ENCODE measurements at regions not wholly inside any gene's neighbourhood (a gene's known extent, or its start where the extent isn't known, plus 50 kb on each side); places are given as distances from the start of the nearest gene placed in this dataset.
"Not testable (repeated sequence)": the region's sequence is repeated elsewhere in the genome, so short reads cannot be mapped to it uniquely, and the experiment has no call there.

DNA sequence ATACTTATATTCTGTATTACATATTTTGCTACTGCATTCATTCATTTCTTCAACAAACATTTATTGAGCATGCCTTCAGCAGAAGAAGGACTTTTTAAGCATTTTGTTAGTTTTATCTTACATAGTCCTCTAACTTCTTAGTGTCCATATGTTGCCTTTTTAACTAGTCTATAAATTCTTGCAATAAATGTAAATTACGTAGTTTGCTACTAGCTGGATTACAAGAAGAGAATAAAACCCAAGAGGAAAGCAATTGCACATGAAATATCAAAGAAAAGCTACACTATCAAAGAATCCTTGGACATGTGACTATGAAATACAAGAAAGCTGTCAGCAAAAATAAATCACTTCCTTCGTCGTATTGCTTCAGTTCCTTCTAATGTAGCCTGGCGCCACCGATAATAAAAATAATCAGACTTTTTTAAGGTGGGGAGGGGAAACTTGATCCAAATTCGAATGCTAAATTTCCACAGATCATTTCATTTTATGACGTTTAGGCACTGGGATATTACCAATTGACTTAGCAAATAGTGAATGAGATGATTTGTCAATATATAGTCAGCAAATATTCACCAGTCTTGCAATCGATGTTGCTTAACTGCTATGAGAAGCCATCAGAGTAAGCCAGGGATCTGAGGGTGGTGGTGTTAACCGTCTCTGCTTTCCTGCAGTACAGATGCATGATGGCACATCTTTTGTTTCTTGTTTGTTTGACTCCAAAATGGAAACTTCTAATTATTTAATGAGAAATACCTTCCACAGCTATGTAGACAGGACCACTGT is 258.7 kb upstream of the EXOC2 start:
- ATAC-seq (no peak), DNase-seq (no peak)
- Mint-ChIP-seq H3K27me3 (ENCODE audit: low read depth) (peaks cover 12% of the 10 kb centered on the region), H3K4me3 (no peak overlapping the region), H3K4me1 (ENCODE audit: low read depth) (no peaks in the 10 kb centered on the region), H3K36me3 (ENCODE audit: insufficient read depth) (no peaks in the 10 kb centered on the region), H3K9me3 (no peaks in the 10 kb centered on the region)

DNA sequence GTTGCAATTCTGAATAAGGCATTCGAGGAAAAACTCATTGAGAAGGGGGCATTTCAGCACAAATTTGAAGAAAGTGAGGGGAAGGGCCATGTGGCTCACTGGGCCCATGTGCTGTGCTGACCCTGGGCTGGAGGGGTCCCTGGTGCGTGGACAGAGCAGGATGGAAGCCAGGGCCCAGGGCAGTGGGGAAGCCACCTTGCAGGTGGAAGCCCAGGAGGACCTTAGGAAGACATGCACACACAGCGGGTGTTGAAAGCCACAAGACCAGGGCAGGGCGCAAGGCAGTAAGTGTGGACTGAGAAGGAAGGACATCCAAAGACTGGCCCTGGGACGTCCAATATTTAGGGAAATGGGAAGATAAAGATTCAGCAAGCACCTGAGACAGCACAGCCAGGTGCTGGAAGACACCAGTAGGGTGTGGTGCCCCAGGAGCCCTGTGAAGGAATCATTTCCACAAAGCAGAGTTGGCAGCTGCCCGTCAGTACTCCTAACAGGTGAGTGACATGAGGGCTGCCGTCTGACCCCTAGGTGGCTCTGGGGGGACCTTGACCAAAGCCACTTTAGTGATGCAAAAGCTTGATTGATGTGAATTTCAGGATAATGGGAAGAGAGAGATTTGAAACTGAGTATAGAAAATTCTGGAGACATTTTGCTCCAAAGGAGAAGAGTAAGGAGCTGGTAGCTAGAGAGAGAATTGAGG is 254.4 kb upstream of the EXOC2 start:
- Mint-ChIP-seq H3K36me3 (ENCODE audit: insufficient read depth) (no peaks in the 10 kb centered on the region), H3K4me3 (no peak overlapping the region), H3K9me3 (no peaks in the 10 kb centered on the region), H3K4me1 (ENCODE audit: low read depth) (no peaks in the 10 kb centered on the region), H3K27me3 (ENCODE audit: low read depth) (no peaks in the 10 kb centered on the region)
- no peak for DNase-seq
- no peak for ATAC-seq

DNA sequence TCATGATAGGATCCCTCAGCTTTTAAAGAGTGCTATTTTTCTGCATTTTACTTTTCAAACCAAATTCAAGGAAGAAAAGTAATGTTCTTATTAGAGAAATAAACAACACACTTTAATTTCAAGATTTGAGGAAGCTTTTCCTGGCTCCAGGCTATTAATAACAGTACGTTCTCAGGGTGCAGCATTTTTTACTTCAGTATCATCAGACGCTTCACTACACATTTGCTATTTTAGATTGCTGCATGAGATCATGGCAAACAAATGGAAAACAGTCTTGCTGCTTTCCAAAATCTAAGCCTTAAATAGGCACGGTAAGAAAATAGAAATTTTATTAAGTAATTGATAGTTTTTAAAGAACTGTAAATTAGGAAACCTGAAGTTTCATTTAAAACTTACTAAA is 253.6 kb upstream of the EXOC2 start:
- ATAC-seq (no peak), DNase-seq (no peak)
- Mint-ChIP-seq H3K9me3 (no peaks in the 10 kb centered on the region), H3K4me1 (ENCODE audit: low read depth) (no peaks in the 10 kb centered on the region), H3K4me3 (no peak overlapping the region), H3K36me3 (ENCODE audit: insufficient read depth) (no peaks in the 10 kb centered on the region), H3K27me3 (ENCODE audit: low read depth) (no peaks in the 10 kb centered on the region)

DNA sequence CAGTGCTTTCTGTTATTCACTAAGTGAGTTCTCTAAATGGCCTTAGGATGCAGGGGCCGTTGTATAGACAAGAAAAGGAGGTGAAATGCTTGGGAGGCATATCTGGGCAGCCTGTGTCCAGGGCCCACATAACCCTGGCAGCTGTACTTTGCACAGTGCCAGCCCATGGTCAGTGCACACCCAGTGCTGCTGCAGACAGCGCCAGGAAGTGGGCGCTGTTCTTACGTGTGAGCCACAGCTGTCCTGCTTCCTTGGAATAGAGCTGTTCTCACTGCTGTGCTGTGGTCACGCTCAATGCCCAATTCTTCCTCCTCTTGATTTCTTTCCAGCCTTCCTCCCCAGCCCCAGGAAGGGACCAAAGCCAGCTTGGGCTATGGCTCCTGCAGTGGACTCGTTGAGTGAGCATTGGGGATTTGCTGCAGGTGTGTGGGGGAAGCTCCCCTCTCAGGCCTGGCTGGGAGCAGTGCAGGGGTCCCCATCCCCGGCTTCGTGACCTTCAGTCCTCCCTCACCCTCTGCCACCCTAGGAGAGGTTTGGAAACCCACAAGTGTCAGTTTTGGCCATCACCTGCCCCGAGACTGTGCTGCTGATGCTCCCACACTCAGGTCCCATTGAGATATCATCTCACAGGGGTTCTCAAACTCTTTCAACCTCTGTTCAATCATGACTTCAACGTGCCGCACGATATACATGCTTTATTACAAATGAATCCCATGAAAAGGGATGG is 246.8 kb upstream of the EXOC2 start:
- DNase-seq = no peak
- Mint-ChIP-seq H3K36me3 (ENCODE audit: insufficient read depth) (no peaks in the 10 kb centered on the region), H3K4me1 (ENCODE audit: low read depth) (no peaks in the 10 kb centered on the region), H3K9me3 (no peaks in the 10 kb centered on the region), H3K4me3 (no peak overlapping the region), H3K27me3 (ENCODE audit: low read depth) (peaks cover 11% of the 10 kb centered on the region)
- no peak for ATAC-seq

DNA sequence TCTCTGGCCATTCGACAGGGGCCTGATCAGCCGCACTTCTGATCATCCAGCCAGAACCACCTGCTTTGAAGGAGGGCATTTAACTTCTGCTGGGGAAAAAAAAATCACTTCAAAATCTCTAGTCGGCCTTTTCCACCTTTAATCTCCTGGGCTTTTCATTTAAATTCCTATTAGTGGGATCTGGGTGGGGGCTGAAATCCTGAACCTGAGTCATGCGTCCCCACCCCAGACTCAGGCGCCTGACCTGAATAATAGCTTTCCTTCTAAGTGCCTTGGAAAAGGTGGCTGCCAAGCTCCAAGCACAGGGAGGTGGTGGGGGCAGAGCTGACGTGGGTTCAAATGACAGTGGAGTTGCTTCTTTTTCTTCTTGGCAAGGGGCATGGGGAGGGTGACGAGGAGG is 246.0 kb upstream of the EXOC2 start:
- peaks cover 11% of the 10 kb centered on the region for H3K27me3 Mint-ChIP-seq (ENCODE audit: low read depth)
- DNase-seq (no peak), ATAC-seq (no peak)
- no peaks in the 10 kb centered on the region for H3K9me3 Mint-ChIP-seq
- H3K4me1 Mint-ChIP-seq (ENCODE audit: low read depth) = no peaks in the 10 kb centered on the region
- no peaks in the 10 kb centered on the region for H3K36me3 Mint-ChIP-seq (ENCODE audit: insufficient read depth)
- no peak overlapping the region for H3K4me3 Mint-ChIP-seq

DNA sequence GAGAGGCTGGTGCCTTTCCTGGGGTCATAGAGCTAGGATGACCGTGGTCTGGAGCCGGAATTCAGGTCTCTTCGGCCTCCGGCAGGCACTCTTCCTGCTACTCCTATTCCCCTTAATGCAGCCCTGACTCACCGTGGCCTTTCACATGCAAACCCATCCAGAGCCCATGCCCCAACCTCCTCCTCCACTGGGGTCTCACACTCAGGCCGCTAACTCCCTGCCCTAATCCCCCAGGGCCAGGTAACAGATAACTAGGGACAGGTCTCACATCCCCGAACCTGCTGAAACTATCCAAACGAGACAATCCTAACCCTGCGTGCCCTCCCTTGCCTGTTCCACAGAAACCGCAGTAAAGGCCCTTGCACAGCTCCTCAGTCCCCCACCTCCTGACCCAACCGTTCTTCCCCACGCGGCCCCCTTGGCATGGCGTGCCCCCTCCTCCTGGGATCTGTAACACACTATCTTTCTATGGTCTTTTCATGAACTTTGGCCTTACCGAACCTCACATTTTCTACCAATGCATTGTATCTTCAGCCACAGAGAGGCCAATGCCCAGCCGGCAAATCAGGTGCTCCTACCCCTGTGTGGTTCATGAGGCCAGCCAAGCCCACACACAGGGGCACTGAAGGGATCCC is 245.4 kb upstream of the EXOC2 start:
- Mint-ChIP-seq H3K4me3 (no peak overlapping the region), H3K36me3 (ENCODE audit: insufficient read depth) (no peaks in the 10 kb centered on the region), H3K9me3 (no peaks in the 10 kb centered on the region), H3K27me3 (ENCODE audit: low read depth) (peaks cover 11% of the 10 kb centered on the region), H3K4me1 (ENCODE audit: low read depth) (no peaks in the 10 kb centered on the region)
- ATAC-seq = no peak
- no peak for DNase-seq

DNA sequence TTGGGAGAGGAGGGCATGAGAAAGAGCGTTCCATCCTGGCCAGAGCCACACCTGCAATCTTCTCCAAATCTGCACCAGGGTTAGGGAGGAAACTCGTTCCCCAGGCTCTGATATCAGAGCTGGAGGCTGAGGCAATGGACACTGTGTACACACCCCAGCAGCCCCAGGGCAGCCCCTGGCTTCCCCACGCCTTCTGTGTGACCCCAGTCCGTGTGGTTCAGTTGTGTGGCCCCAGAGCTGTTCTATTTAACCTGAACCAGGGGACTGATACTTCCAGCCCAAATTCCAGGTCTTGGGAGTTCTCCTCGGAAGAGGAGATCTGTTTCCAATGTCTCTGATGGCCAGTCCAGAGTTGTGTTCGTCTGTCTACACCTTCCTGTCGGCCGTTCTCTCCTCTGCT is 242.6 kb upstream of the EXOC2 start:
- H3K9me3 Mint-ChIP-seq = no peaks in the 10 kb centered on the region
- no peak for DNase-seq
- no peak for ATAC-seq
- H3K36me3 Mint-ChIP-seq (ENCODE audit: insufficient read depth) = no peaks in the 10 kb centered on the region
- peaks cover 6% of the 10 kb centered on the region for H3K27me3 Mint-ChIP-seq (ENCODE audit: low read depth)
- no peaks in the 10 kb centered on the region for H3K4me1 Mint-ChIP-seq (ENCODE audit: low read depth)
- H3K4me3 Mint-ChIP-seq = no peak overlapping the region

DNA sequence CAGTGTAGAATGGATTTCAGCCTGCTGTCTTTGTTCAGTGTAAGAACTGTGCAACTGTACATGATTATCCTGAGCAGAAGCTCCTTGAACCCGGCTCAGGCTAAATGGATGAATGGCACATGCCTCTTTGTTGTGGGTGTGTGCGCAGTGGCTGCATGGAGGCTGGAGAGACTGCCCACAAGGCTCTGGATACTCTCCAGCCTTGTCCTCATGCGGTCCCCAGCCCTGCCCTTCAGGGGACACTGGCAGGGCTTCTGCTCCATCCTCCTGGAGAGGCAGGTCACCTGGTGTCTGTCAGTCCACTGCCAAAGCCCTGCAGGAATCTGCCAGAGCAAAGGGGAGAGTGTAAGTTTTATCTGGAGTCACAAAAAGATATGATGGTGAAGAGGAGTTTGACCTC is 241.7 kb upstream of the EXOC2 start:
- Mint-ChIP-seq H3K36me3 (ENCODE audit: insufficient read depth) (no peaks in the 10 kb centered on the region), H3K4me1 (ENCODE audit: low read depth) (no peaks in the 10 kb centered on the region), H3K27me3 (ENCODE audit: low read depth) (no peaks in the 10 kb centered on the region), H3K9me3 (no peaks in the 10 kb centered on the region), H3K4me3 (no peak overlapping the region)
- no peak for ATAC-seq
- DNase-seq = no peak

DNA sequence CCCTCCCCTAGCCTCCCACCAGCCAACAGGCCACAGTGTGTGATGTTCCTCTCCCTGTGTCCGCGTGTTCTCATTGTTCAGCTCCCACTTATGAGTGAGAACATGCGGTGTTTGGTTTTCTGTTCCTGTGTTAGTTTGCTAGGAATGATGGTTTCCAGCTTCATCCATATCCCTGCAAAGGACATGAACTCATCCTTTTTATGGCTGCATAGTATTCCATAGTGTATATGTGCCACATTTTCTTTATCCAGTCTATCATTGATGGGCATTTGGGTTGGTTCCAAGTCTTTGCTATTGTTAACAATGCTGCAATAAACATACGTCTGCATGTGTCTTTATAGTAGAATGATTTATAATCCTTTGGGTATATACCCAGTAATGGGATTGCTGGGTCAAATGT is 239.0 kb upstream of the EXOC2 start:
- ATAC-seq, H3K4me3 Mint-ChIP-seq, H3K9me3 Mint-ChIP-seq: not testable (repeated sequence)

DNA sequence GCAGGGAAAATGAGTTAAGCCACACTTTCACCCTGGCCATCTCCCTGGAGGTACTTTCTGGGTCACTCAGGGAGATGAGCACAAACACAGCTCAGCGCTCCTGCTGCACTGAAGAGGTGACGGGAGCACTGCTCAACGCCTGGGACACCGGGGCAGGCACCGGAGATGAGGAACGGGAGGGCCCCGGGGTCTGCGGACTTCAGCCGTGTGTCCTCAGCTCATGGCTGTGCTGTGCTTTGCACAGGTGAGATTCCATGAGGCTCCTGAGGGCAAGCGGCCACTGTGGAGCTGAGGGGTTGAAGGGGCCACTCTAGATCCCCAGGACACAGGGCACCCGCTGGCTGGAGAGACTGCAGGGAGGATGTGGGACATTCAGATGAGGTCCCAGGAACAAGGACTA is 234.2 kb upstream of the EXOC2 start:
- Mint-ChIP-seq H3K4me1 (ENCODE audit: low read depth) (no peaks in the 10 kb centered on the region), H3K4me3 (no peak overlapping the region), H3K36me3 (ENCODE audit: insufficient read depth) (no peaks in the 10 kb centered on the region), H3K9me3 (peaks cover 15% of the 10 kb centered on the region), H3K27me3 (ENCODE audit: low read depth) (peaks cover 34% of the 10 kb centered on the region)
- ATAC-seq (no peak), DNase-seq (no peak)

More for the DNA sequence above, 239.0 kb upstream of the EXOC2 start:
- not testable (repeated sequence) for H3K36me3 Mint-ChIP-seq (ENCODE audit: insufficient read depth); H3K4me1 Mint-ChIP-seq (ENCODE audit: low read depth); H3K27me3 Mint-ChIP-seq (ENCODE audit: low read depth); DNase-seq

DNA sequence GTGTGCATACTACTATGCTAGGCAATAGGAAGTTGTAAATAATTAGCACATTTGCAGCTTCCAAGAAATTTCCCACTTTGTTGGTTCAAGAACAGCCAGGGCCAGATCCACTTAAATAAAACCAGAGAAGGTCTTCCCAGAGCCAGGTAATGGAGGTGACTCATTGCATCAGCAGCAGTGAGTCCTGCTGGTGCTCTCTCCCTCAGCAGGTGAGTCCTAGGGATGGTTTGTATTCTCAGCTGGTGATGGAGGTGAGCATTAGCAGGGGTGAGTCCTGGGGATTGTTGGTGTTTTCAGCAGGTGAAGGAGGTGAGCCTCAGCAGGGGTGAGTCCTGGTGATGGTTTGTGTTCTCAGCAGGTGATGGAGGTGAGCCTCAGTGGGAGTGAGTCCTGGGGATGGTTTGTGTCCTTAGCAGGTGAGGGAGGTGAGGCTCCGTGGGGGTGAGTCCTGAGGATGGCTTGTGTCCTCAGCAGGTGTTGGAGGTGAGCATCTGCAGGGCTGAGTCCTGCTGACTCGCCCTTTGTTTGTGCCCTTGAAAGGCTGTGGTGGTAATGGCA is 232.8 kb upstream of the EXOC2 start:
- H3K9me3 Mint-ChIP-seq = peaks cover 23% of the 10 kb centered on the region
- H3K4me3 Mint-ChIP-seq = no peak overlapping the region

DNA sequence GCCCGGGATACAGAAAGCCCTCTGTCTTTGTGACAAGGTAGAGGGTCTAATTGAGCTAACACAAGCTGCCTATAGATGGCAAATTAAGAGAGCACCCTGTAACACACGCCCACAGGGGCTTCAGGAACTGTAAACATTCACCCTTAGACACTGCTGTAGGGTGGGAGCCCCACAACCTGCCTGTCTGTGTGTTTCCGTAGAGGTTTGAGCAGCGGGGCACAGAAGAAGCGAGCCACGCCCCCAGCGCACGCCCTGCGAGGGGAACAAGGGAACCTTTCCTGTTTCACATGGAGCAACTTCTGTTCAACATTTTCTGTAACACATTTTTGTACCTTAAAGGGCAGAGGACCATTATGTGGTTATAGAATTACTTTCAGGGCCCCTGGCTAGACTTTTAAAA is 231.7 kb upstream of the EXOC2 start:
- H3K9me3 Mint-ChIP-seq = peaks cover 28% of the 10 kb centered on the region
- H3K27me3 Mint-ChIP-seq (ENCODE audit: low read depth) = peaks cover 35% of the 10 kb centered on the region
- no peaks in the 10 kb centered on the region for H3K4me1 Mint-ChIP-seq (ENCODE audit: low read depth)
- H3K4me3 Mint-ChIP-seq = no peak overlapping the region
- H3K36me3 Mint-ChIP-seq (ENCODE audit: insufficient read depth) = no peaks in the 10 kb centered on the region
- ATAC-seq (no peak), DNase-seq (no peak)

More for the DNA sequence above, 232.8 kb upstream of the EXOC2 start:
- no peak for DNase-seq
- Mint-ChIP-seq H3K4me1 (ENCODE audit: low read depth) (no peaks in the 10 kb centered on the region), H3K36me3 (ENCODE audit: insufficient read depth) (no peaks in the 10 kb centered on the region), H3K27me3 (ENCODE audit: low read depth) (peaks cover 35% of the 10 kb centered on the region)
- ATAC-seq = no peak

DNA sequence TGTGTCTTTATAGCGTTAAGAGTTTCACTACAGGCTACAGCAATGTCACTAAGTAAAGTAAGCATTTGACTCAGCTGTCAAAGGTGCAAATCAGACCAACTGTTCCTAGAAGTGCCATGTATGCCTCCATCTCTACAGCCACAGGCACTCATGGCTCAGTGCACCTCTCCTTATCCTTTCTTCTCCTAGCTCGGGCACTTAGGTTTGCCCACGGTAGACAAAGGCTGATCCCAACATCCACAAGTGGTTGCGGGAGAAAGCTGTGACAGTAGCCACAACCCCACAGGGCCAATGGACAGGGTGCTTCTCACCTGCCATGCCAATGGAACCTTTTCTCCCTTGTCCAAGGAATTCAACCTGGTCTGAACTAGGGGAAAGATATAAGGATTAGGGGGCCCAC is 228.5 kb upstream of the EXOC2 start:
- Mint-ChIP-seq H3K36me3 (ENCODE audit: insufficient read depth) (no peaks in the 10 kb centered on the region), H3K4me1 (ENCODE audit: low read depth) (no peaks in the 10 kb centered on the region), H3K9me3 (peaks cover 28% of the 10 kb centered on the region), H3K4me3 (no peak overlapping the region), H3K27me3 (ENCODE audit: low read depth) (peaks cover 34% of the 10 kb centered on the region)
- ATAC-seq (no peak), DNase-seq (no peak)

DNA sequence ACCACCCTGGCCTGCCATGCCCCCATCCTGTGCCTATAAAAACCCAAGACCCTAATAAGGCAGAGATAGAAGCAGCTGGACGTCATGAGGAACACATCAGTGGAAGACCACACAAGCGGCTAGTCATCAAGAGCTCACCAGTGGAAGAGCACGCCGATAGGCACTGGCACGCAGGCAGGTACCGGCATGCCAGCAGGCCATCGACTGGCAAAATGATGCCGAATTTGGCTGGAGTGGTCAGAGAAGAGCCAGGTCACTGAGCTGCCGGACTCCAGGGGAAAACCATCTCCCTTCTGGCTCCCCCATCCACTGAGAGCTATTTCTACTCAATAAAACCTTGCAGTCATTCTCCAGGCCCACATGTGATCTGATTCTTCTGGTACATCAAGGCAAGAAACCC is 227.6 kb upstream of the EXOC2 start:
- Mint-ChIP-seq H3K36me3 (ENCODE audit: insufficient read depth) (no peaks in the 10 kb centered on the region), H3K4me1 (ENCODE audit: low read depth) (no peaks in the 10 kb centered on the region), H3K9me3 (peaks cover 28% of the 10 kb centered on the region), H3K27me3 (ENCODE audit: low read depth) (peaks cover 33% of the 10 kb centered on the region), H3K4me3 (no peak overlapping the region)
- no peak for ATAC-seq
- no peak for DNase-seq

All from activated T-cell treated with anti-CD3 and anti-CD28 coated beads, Interleukin-2, amount 50 U/mL, for 4 hours (primary cell).